Activated B cell treated with CpG ODN at 0.5 μM for 24 hours (primary cell): ENCODE measurements at regions not wholly inside any gene's neighbourhood (a gene's known extent, or its start where the extent isn't known, plus 50 kb on each side); places are given as distances from the start of the nearest gene placed in this dataset.

Source experiments
- ATAC-seq: fragments of 200-7000 bp; cut with Tn5 transposase; one replicate; pipeline ENCODE4 v1.10.0; 2021; ENCODE audit warnings: low read depth, mild to moderate bottlenecking, moderate library complexity
- CTCF ChIA-PET: fragments of 350-600 bp; sonication (Branson Sonifier 250); formaldehyde crosslinking; loops from one replicate; lab custom pipeline; 2021; ENCODE audit warnings: antibody characterized with exemption; lab: Charles Lee
- POLR2A ChIA-PET: fragments of 350-600 bp; sonication (Branson Sonifier 250); formaldehyde crosslinking; loops from one replicate; lab custom pipeline; 2021; ENCODE audit warnings: antibody characterized with exemption; lab: Charles Lee
- DNase-seq: peaks from one replicate; pipeline ENCODE4 v3.0.0; 2022
- H3K27ac Mint-ChIP-seq: one replicate; pipeline ENCODE4 v1.8.0; 2020; ENCODE audit warnings: mixed read lengths
- H3K27me3 Mint-ChIP-seq: one replicate; pipeline ENCODE4 v1.8.0; 2021; ENCODE audit warnings: mixed read lengths
- H3K36me3 Mint-ChIP-seq: one replicate; pipeline ENCODE4 v1.8.0; 2021; ENCODE audit warnings: low read depth, mixed read lengths
- H3K4me1 Mint-ChIP-seq: one replicate; pipeline ENCODE4 v1.8.0; 2021; ENCODE audit warnings: mixed read lengths
- H3K4me3 Mint-ChIP-seq: one replicate; pipeline ENCODE4 v1.8.0; 2020; ENCODE audit warnings: mild to moderate bottlenecking, mixed read lengths
- H3K9me3 Mint-ChIP-seq: one replicate; pipeline ENCODE4 v1.8.0; 2020; ENCODE audit warnings: mixed read lengths
- intact Hi-C: fragments of 100-400 bp; cut with micrococcal nuclease; formaldehyde crosslinking; loops from one replicate; pipeline ENCODE4 v1.15.1; 2024
- TF ChIP-seq, protein P1 (sequence below): fragments of 200-600 bp; IDR thresholded peaks from one replicate; pipeline ENCODE4 v1.8.0; 2022; ENCODE audit warnings: antibody characterized with exemption, mild to moderate bottlenecking

DNA sequence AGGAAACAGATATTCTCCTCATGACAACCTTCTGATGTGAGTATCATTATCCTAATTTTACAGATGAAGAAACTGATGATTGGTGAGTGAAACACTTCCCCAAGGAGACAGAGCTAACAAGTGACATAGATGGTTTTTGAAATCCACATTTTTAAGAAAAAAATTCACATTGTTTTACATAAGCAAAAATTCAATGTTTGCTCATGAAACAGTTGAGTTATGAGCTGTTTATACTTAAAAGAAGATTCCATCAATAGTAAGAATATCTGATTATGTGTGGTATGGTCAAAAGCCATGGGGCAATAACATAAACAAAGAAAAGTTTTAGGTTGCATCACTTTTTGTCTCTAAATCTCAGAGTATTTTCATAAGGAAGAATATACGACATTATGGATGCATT is 167.9 kb upstream of the PAPPA start:
- no peak for ATAC-seq
- peaks cover 2% of the 10 kb centered on the region for H3K9me3 Mint-ChIP-seq
- ChIA-PET CTCF (no interaction called here), POLR2A (no interaction called here)
- TF ChIP-seq, protein P1, sequence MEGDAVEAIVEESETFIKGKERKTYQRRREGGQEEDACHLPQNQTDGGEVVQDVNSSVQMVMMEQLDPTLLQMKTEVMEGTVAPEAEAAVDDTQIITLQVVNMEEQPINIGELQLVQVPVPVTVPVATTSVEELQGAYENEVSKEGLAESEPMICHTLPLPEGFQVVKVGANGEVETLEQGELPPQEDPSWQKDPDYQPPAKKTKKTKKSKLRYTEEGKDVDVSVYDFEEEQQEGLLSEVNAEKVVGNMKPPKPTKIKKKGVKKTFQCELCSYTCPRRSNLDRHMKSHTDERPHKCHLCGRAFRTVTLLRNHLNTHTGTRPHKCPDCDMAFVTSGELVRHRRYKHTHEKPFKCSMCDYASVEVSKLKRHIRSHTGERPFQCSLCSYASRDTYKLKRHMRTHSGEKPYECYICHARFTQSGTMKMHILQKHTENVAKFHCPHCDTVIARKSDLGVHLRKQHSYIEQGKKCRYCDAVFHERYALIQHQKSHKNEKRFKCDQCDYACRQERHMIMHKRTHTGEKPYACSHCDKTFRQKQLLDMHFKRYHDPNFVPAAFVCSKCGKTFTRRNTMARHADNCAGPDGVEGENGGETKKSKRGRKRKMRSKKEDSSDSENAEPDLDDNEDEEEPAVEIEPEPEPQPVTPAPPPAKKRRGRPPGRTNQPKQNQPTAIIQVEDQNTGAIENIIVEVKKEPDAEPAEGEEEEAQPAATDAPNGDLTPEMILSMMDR: no peak
- H3K4me1 Mint-ChIP-seq: no peaks in the 10 kb centered on the region
- no peaks in the 10 kb centered on the region for H3K27me3 Mint-ChIP-seq
- DNase-seq: no peak
- H3K27ac Mint-ChIP-seq: no peak overlapping the region
- no peaks in the 10 kb centered on the region for H3K36me3 Mint-ChIP-seq
- intact Hi-C loops: no loop called here
- H3K4me3 Mint-ChIP-seq: no peak overlapping the region

- CTCF ChIA-PET: no interaction called here
- ATAC-seq: no peak
- intact Hi-C loops: no loop called here
Observed at GRCh38 chr9:115986508-115986907, 167.1 kb upstream of the PAPPA start.

GRCh38 chr9:115988701-115989100 is 164.9 kb upstream of the PAPPA start:
- DNase-seq (no peak), ATAC-seq (no peak)
- CTCF ChIA-PET: no interaction called here
- Mint-ChIP-seq H3K36me3 (no peaks in the 10 kb centered on the region), H3K4me1 (no peaks in the 10 kb centered on the region), H3K27me3 (no peaks in the 10 kb centered on the region), H3K9me3 (peaks cover 4% of the 10 kb centered on the region), H3K27ac (no peak overlapping the region), H3K4me3 (no peak overlapping the region)
- TF ChIP-seq, protein P1: no peak
- POLR2A ChIA-PET: no interaction called here
- intact Hi-C loops: no loop called here

More at GRCh38 chr9:115986508-115986907, 167.1 kb upstream of the PAPPA start:
- POLR2A ChIA-PET: no interaction called here
- TF ChIP-seq, protein P1: no peak
- no peak for DNase-seq
- H3K36me3 Mint-ChIP-seq: no peaks in the 10 kb centered on the region
- no peak overlapping the region for H3K27ac Mint-ChIP-seq
- H3K4me1 Mint-ChIP-seq: no peaks in the 10 kb centered on the region
- no peaks in the 10 kb centered on the region for H3K27me3 Mint-ChIP-seq
- H3K4me3 Mint-ChIP-seq: no peak overlapping the region
- H3K9me3 Mint-ChIP-seq: peaks cover 2% of the 10 kb centered on the region

- Mint-ChIP-seq H3K27me3 (no peaks in the 10 kb centered on the region), H3K4me1 (no peaks in the 10 kb centered on the region), H3K27ac (no peak overlapping the region), H3K9me3 (peaks cover 2% of the 10 kb centered on the region), H3K4me3 (no peak overlapping the region), H3K36me3 (no peaks in the 10 kb centered on the region)
- ATAC-seq (no peak), DNase-seq (no peak)
- CTCF ChIA-PET: no interaction called here
- TF ChIP-seq, protein P1: no peak
- intact Hi-C loops: no loop called here
- POLR2A ChIA-PET: no interaction called here
Observed at GRCh38 chr9:115989831-115990230, 163.8 kb upstream of the PAPPA start.

DNA sequence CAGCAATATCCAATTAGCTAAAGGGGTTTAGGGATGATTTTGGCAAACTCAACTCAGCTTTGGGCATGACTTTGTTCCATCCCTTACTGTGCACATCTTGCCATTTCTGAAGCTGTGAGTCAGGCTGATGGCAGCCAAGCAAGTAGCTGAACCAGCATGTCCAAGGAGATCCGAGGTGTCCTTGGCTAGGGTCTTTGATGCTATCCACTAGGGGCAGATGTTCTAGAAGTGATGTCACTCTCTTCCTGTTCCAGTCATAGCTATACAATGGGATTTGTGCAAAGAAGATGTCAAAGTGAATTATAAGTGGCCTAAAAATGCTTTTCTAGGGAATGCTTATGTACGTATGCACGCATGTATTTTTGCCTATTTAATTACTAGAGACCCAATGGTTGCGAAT is 160.8 kb upstream of the PAPPA start:
- Mint-ChIP-seq H3K27me3 (no peaks in the 10 kb centered on the region), H3K36me3 (no peaks in the 10 kb centered on the region), H3K27ac (no peak overlapping the region), H3K4me3 (no peak overlapping the region), H3K4me1 (no peaks in the 10 kb centered on the region), H3K9me3 (peaks cover 2% of the 10 kb centered on the region)
- intact Hi-C loops: no loop called here
- ChIA-PET CTCF (no interaction called here), POLR2A (no interaction called here)
- no peak for ATAC-seq
- no peak for DNase-seq
- TF ChIP-seq, protein P1: no peak
